ENCODE measurements at regions not wholly inside any gene's neighbourhood (a gene's known extent, or its start where the extent isn't known, plus 50 kb on each side); places are given as distances from the start of the nearest gene placed in this dataset.

- ChIA-PET CTCF (no interaction called here), POLR2A (no interaction called here)
- H3K36me3 ChIP-seq (ENCODE audit: control insufficient read depth in 2 of 3, insufficient read depth in 3 of 3, low read length in 3 of 3), result no peaks in the 10 kb centered on the region
- no peaks in the 10 kb centered on the region for H3K4me1 Mint-ChIP-seq
- no peak overlapping the region for H3K27ac ChIP-seq (ENCODE audit: low read depth, low read length)
- ATAC-seq, result no peak
- no peaks in the 10 kb centered on the region for H3K9me3 ChIP-seq (ENCODE audit: control insufficient read depth in 2 of 3, low read length in 3 of 3)
- H3K4me3 ChIP-seq (ENCODE audit: low read length), result no peak overlapping the region
- intact Hi-C loops (cut with micrococcal nuclease), result no loop called here
- no peaks in the 10 kb centered on the region for H3K36me3 Mint-ChIP-seq
- no peak overlapping the region for H3K27ac Mint-ChIP-seq
- peaks cover 0 to 6% (median 0%) of the 10 kb centered on the region in 5 donors for H3K27me3 Mint-ChIP-seq
- no peak overlapping the region for H3K4me3 Mint-ChIP-seq
- no peak for DNase-seq
- H3K27me3 ChIP-seq (ENCODE audit: control insufficient read depth in 2 of 2, insufficient read depth in 2 of 2, low read length in 2 of 2), result no peaks in the 10 kb centered on the region
- H3K9me3 Mint-ChIP-seq, result no peaks in the 10 kb centered on the region
- no peaks in the 10 kb centered on the region for H3K4me1 ChIP-seq (ENCODE audit: control insufficient read depth in 2 of 2, insufficient read depth in 2 of 2, low read length in 2 of 2)
These were observed 124.5 kb upstream of the USP15 start for GRCh38 chr12:62135553-62136200.

GRCh38 chr12:62136496-62136895 lies 123.7 kb upstream of the USP15 start:
- ChIA-PET POLR2A (no interaction called here), CTCF (interaction anchor here (0.5 kb wide), 1 partner anchor 306 kb away, joined by 3 read pairs; no protein-coding TSS in a partner anchor)
- H3K27me3 Mint-ChIP-seq, result peaks cover 0 to 6% (median 0%) of the 10 kb centered on the region in 5 donors
- no peak overlapping the region for H3K4me3 ChIP-seq (ENCODE audit: low read length)
- no peaks in the 10 kb centered on the region for H3K36me3 ChIP-seq (ENCODE audit: control insufficient read depth in 2 of 3, insufficient read depth in 3 of 3, low read length in 3 of 3)
- H3K36me3 Mint-ChIP-seq, result no peaks in the 10 kb centered on the region
- intact Hi-C loops (cut with micrococcal nuclease), result no loop called here
- no peaks in the 10 kb centered on the region for H3K27me3 ChIP-seq (ENCODE audit: control insufficient read depth in 2 of 2, insufficient read depth in 2 of 2, low read length in 2 of 2)
- H3K27ac ChIP-seq (ENCODE audit: low read depth, low read length), result no peak overlapping the region
- no peak for DNase-seq
- H3K9me3 Mint-ChIP-seq, result no peaks in the 10 kb centered on the region
- H3K4me1 ChIP-seq (ENCODE audit: control insufficient read depth in 2 of 2, insufficient read depth in 2 of 2, low read length in 2 of 2), result no peaks in the 10 kb centered on the region
- H3K9me3 ChIP-seq (ENCODE audit: control insufficient read depth in 2 of 3, low read length in 3 of 3), result no peaks in the 10 kb centered on the region
- ATAC-seq, result no peak
- no peak overlapping the region for H3K4me3 Mint-ChIP-seq
- no peaks in the 10 kb centered on the region for H3K4me1 Mint-ChIP-seq
- H3K27ac Mint-ChIP-seq, result no peak overlapping the region

- ChIA-PET POLR2A (no interaction called here), CTCF (no interaction called here)
- H3K27ac ChIP-seq (ENCODE audit: low read depth, low read length), result no peak overlapping the region
- Mint-ChIP-seq H3K27me3 (peaks cover 0 to 6% (median 0%) of the 10 kb centered on the region in 5 donors), H3K9me3 (no peaks in the 10 kb centered on the region), H3K36me3 (no peaks in the 10 kb centered on the region), H3K4me1 (no peaks in the 10 kb centered on the region), H3K27ac (no peak overlapping the region), H3K4me3 (no peak overlapping the region)
- ATAC-seq (no peak), DNase-seq (no peak)
- H3K36me3 ChIP-seq (ENCODE audit: control insufficient read depth in 2 of 3, insufficient read depth in 3 of 3, low read length in 3 of 3), result no peaks in the 10 kb centered on the region
- H3K4me3 ChIP-seq (ENCODE audit: low read length), result no peak overlapping the region
- no peaks in the 10 kb centered on the region for H3K27me3 ChIP-seq (ENCODE audit: control insufficient read depth in 2 of 2, insufficient read depth in 2 of 2, low read length in 2 of 2)
- intact Hi-C loops (cut with micrococcal nuclease), result no loop called here
- no peaks in the 10 kb centered on the region for H3K4me1 ChIP-seq (ENCODE audit: control insufficient read depth in 2 of 2, insufficient read depth in 2 of 2, low read length in 2 of 2)
- no peaks in the 10 kb centered on the region for H3K9me3 ChIP-seq (ENCODE audit: control insufficient read depth in 2 of 3, low read length in 3 of 3)
These were observed 121.7 kb upstream of the USP15 start for GRCh38 chr12:62138527-62138926.

- ChIA-PET CTCF (no interaction called here), POLR2A (interaction anchor here (1.0 kb wide), 1 partner anchor 13 kb away, joined by 3 read pairs; no protein-coding TSS in a partner anchor)
- no peak overlapping the region for H3K4me3 Mint-ChIP-seq
- no peaks in the 10 kb centered on the region for H3K4me1 Mint-ChIP-seq
- intact Hi-C loops (cut with micrococcal nuclease), result no loop called here
- Histone ChIP-seq H3K9me3 (ENCODE audit: control insufficient read depth in 2 of 3, low read length in 3 of 3) (no peaks in the 10 kb centered on the region), H3K4me1 (ENCODE audit: control insufficient read depth in 2 of 2, insufficient read depth in 2 of 2, low read length in 2 of 2) (no peaks in the 10 kb centered on the region), H3K36me3 (ENCODE audit: control insufficient read depth in 2 of 3, insufficient read depth in 3 of 3, low read length in 3 of 3) (no peaks in the 10 kb centered on the region), H3K4me3 (ENCODE audit: low read length) (no peak overlapping the region), H3K27me3 (ENCODE audit: control insufficient read depth in 2 of 2, insufficient read depth in 2 of 2, low read length in 2 of 2) (no peaks in the 10 kb centered on the region), H3K27ac (ENCODE audit: low read depth, low read length) (no peak overlapping the region)
- no peaks in the 10 kb centered on the region for H3K36me3 Mint-ChIP-seq
- DNase-seq (no peak), ATAC-seq (no peak)
- peaks cover 0 to 6% (median 0%) of the 10 kb centered on the region in 11 donors for H3K9me3 Mint-ChIP-seq
- H3K27ac Mint-ChIP-seq, result peak overlapping the region in 1 of 9 donors; percentile 41
- H3K27me3 Mint-ChIP-seq, result peaks cover 0 to 1% (median 0%) of the 10 kb centered on the region in 5 donors
These were observed 113.9 kb upstream of the USP15 start for GRCh38 chr12:62146318-62146717.

GRCh38 chr12:62158013-62158412 lies 102.2 kb upstream of the USP15 start:
- peaks cover 0 to 31% of the 10 kb centered on the region in 2 donors for H3K4me1 ChIP-seq (ENCODE audit: control insufficient read depth in 2 of 2, insufficient read depth in 2 of 2, low read length in 2 of 2)
- no peak for DNase-seq
- Mint-ChIP-seq H3K27ac (peak overlapping the region in 6 of 9 donors; percentile 57 to 96 (median 78)), H3K27me3 (peaks cover 0 to 8% (median 0%) of the 10 kb centered on the region in 5 donors), H3K4me1 (peaks cover 3 to 59% (median 50%) of the 10 kb centered on the region in 7 donors), H3K4me3 (peak overlapping the region in 3 of 10 donors; percentile 55 to 84 (median 72)), H3K9me3 (peaks cover 0 to 16% (median 0%) of the 10 kb centered on the region in 11 donors), H3K36me3 (peaks cover 0 to 5% (median 0%) of the 10 kb centered on the region in 5 donors)
- ChIA-PET CTCF (interaction anchor here (0.6 to 1.6 kb wide), 2 partner anchors 34 to 52 kb away, joined by 3 read pairs; no protein-coding TSS in a partner anchor), POLR2A (interaction anchor here (0.7 to 0.8 kb wide), 2 partner anchors 17 to 52 kb away, joined by 3 read pairs; no protein-coding TSS in a partner anchor)
- no peaks in the 10 kb centered on the region for H3K27me3 ChIP-seq (ENCODE audit: control insufficient read depth in 2 of 2, insufficient read depth in 2 of 2, low read length in 2 of 2)
- ATAC-seq, result no peak
- H3K36me3 ChIP-seq (ENCODE audit: control insufficient read depth in 2 of 3, insufficient read depth in 3 of 3, low read length in 3 of 3), result no peaks in the 10 kb centered on the region
- H3K27ac ChIP-seq (ENCODE audit: low read depth, low read length), result no peak overlapping the region
- no peaks in the 10 kb centered on the region for H3K9me3 ChIP-seq (ENCODE audit: control insufficient read depth in 2 of 3, low read length in 3 of 3)
- intact Hi-C loops (cut with micrococcal nuclease), result loop anchor here in 1 of 2 donors (2.0 kb wide), 3 partner anchors 17 to 103 kb away; partner anchors contain the start of gene USP15
- no peak overlapping the region for H3K4me3 ChIP-seq (ENCODE audit: low read length)

GRCh38 chr12:62158461-62159360 lies 101.5 kb upstream of the USP15 start:
- ChIA-PET CTCF (interaction anchor here (0.6 to 1.6 kb wide), 2 partner anchors 33 to 51 kb away, joined by 3 read pairs; no protein-coding TSS in a partner anchor), POLR2A (interaction anchor here (0.7 to 2.0 kb wide), 5 partner anchors 13 to 101 kb away, joined by 3 to 9 read pairs (median 3); partner anchors contain the start of gene USP15)
- H3K4me3 Mint-ChIP-seq, result peak overlapping the region in 9 of 10 donors; percentile 48 to 84 (median 69)
- intact Hi-C loops (cut with micrococcal nuclease), result loop anchor here in 1 of 2 donors (1.0 to 2.0 kb wide), 4 partner anchors 16 to 102 kb away; partner anchors contain the start of gene USP15
- H3K36me3 Mint-ChIP-seq, result peaks cover 0 to 5% (median 0%) of the 10 kb centered on the region in 5 donors
- Histone ChIP-seq H3K4me3 (ENCODE audit: low read length) (no peak overlapping the region), H3K9me3 (ENCODE audit: control insufficient read depth in 2 of 3, low read length in 3 of 3) (no peaks in the 10 kb centered on the region), H3K36me3 (ENCODE audit: control insufficient read depth in 2 of 3, insufficient read depth in 3 of 3, low read length in 3 of 3) (no peaks in the 10 kb centered on the region), H3K27me3 (ENCODE audit: control insufficient read depth in 2 of 2, insufficient read depth in 2 of 2, low read length in 2 of 2) (no peaks in the 10 kb centered on the region), H3K4me1 (ENCODE audit: control insufficient read depth in 2 of 2, insufficient read depth in 2 of 2, low read length in 2 of 2) (peaks cover 0 to 31% of the 10 kb centered on the region in 2 donors), H3K27ac (ENCODE audit: low read depth, low read length) (no peak overlapping the region)
- H3K27me3 Mint-ChIP-seq, result peaks cover 0 to 8% (median 0%) of the 10 kb centered on the region in 5 donors
- H3K4me1 Mint-ChIP-seq, result peaks cover 3 to 66% (median 57%) of the 10 kb centered on the region in 7 donors
- ATAC-seq, result peak; percentile 57
- DNase-seq, result peak in 7 of 9 donors; percentile 16 to 75 (median 58)
- H3K27ac Mint-ChIP-seq, result peak overlapping the region in 8 of 9 donors; percentile 57 to 96 (median 78)
- peaks cover 0 to 16% (median 0%) of the 10 kb centered on the region in 11 donors for H3K9me3 Mint-ChIP-seq

All from naive thymus-derived CD4-positive, alpha-beta T cell (primary cell).